HFFc6 (cell line): ENCODE measurements at regions not wholly inside any gene's neighbourhood (a gene's known extent, or its start where the extent isn't known, plus 50 kb on each side); places are given as distances from the start of the nearest gene placed in this dataset.

Experiments
- DNase-seq: peaks from one replicate; pipeline ENCODE4 v3.0.0-alpha.2; 2018
- H3K27ac Mint-ChIP-seq: 2 replicates; pipeline ENCODE4 v1.8.0; 2020; ENCODE audit warnings: mild to moderate bottlenecking, mixed read lengths
- H3K27me3 Mint-ChIP-seq: 2 replicates; pipeline ENCODE4 v1.8.0; 2021; ENCODE audit warnings: mild to moderate bottlenecking, moderate library complexity, mixed read lengths; ENCODE audit not compliant: insufficient read depth
- H3K36me3 Mint-ChIP-seq: 2 replicates; pipeline ENCODE4 v1.8.0; 2021; ENCODE audit warnings: low read depth, mixed read lengths
- H3K4me1 Mint-ChIP-seq: 2 replicates; pipeline ENCODE4 v1.8.0; 2020; ENCODE audit warnings: low read depth, mixed read lengths
- H3K4me3 Mint-ChIP-seq: 2 replicates; pipeline ENCODE4 v1.8.0; 2020; ENCODE audit warnings: mild to moderate bottlenecking, moderate library complexity, mixed read lengths
- H3K9me3 Mint-ChIP-seq: 2 replicates; pipeline ENCODE4 v1.8.0; 2020; ENCODE audit warnings: mild to moderate bottlenecking, mixed read lengths
- TF ChIP-seq, protein P1 (sequence below): fragments of 200-600 bp; sonication (generic); IDR thresholded peaks from 2 replicates; pipeline ENCODE4 v1.5.0; 2021; ENCODE audit warnings: antibody characterized with exemption, mild to moderate bottlenecking

DNA sequence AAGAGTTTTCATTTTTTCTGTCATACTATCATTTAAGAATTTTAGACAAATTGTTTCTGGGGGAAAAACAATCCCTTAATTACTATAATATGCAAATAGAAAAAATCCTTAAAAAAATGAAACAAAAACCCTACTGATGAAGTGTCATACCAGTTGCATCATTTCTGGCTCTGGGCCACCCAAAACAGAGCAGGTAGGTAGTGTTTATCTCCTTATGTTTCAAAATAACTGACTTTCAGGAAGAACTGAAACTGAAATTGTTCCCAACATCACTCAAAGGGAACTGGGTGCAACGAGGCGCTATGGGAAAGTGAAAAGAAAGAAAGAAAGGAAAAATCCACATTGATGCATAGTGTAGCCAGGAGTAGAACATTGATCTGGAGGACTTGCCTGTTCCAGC lies 653.1 kb upstream of the SOX9 start:
- H3K9me3 Mint-ChIP-seq = no peaks in the 10 kb centered on the region
- TF ChIP-seq, protein P1, sequence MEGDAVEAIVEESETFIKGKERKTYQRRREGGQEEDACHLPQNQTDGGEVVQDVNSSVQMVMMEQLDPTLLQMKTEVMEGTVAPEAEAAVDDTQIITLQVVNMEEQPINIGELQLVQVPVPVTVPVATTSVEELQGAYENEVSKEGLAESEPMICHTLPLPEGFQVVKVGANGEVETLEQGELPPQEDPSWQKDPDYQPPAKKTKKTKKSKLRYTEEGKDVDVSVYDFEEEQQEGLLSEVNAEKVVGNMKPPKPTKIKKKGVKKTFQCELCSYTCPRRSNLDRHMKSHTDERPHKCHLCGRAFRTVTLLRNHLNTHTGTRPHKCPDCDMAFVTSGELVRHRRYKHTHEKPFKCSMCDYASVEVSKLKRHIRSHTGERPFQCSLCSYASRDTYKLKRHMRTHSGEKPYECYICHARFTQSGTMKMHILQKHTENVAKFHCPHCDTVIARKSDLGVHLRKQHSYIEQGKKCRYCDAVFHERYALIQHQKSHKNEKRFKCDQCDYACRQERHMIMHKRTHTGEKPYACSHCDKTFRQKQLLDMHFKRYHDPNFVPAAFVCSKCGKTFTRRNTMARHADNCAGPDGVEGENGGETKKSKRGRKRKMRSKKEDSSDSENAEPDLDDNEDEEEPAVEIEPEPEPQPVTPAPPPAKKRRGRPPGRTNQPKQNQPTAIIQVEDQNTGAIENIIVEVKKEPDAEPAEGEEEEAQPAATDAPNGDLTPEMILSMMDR = no peak
- no peak overlapping the region for H3K27ac Mint-ChIP-seq
- H3K4me1 Mint-ChIP-seq = peaks cover 23% of the 10 kb centered on the region
- DNase-seq = no peak
- no peak overlapping the region for H3K4me3 Mint-ChIP-seq
- H3K27me3 Mint-ChIP-seq = peaks cover 1% of the 10 kb centered on the region; the same call in 1 of the 2 replicates
- H3K36me3 Mint-ChIP-seq = no peaks in the 10 kb centered on the region

DNA sequence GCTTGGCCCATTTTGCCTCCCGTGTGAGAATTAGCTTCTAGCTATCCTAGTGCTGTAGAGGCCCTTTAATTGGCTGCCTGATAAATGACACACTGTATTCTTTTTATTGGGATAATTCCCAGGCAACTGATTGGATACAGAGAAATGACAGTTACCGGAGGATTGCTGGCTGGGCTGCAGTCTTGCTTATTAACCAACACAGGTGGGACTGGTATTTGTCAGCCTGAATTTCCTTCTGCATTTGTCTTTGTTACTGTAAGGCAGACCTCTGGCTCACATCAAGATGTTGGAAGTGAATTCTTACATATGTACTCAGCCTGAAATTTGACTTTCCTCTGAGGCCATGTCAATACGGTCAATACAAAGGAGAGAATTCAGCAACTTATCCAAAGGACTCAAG lies 650.8 kb upstream of the SOX9 start:
- peaks cover 6% of the 10 kb centered on the region; the same call in 1 of the 2 replicates for H3K4me1 Mint-ChIP-seq
- TF ChIP-seq, protein P1 = no peak
- DNase-seq = no peak
- no peaks in the 10 kb centered on the region for H3K9me3 Mint-ChIP-seq
- H3K36me3 Mint-ChIP-seq = no peaks in the 10 kb centered on the region
- no peak overlapping the region for H3K4me3 Mint-ChIP-seq
- no peak overlapping the region for H3K27ac Mint-ChIP-seq
- H3K27me3 Mint-ChIP-seq = no peaks in the 10 kb centered on the region

DNA sequence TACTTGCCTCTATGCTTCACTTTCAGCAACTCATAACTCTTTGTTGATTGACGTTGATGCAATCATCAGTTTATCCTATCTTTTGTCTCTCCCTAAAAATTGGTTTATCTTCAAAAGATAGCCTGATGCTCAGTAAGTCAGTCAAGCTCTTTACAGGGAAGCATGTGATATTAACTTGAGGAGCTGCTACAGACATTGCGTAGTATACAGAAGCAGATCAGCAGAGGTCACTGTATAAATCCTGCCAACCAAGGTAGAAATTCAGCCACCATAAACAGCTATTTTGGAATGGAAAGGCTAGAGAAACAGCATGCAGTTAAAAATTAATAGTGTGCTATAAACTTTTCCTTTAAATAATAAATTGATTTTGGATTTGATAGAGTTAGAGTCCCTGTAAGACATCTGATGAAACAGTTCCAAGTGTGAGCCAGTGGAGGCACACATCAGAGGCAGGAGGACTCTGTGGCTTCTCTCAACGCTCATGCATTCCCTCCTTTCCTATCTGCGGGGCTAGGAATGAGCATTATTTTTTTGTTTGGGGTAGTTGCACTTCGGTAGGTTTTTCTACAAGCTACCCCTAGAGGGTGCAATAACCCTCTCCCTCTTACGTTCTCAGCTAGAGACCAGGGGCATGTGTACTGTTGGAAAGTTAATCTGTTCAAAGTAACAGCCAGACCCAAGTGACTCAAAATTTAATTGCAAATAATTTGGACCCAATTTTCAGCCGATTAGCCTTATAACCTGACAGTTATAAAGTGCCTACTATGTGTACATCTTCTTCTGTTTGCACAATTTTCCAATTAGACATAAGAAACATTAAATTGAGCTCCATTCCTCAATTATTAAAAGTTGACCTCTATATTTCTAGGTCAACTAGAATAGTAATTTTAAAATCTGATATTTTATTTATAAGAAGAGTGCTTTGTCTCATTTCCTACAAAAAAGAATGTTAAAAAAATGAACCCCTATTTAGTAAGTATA lies 647.7 kb upstream of the SOX9 start:
- no peaks in the 10 kb centered on the region for H3K27me3 Mint-ChIP-seq
- peaks cover under 1% of the 10 kb centered on the region; the same call in 1 of the 2 replicates for H3K4me1 Mint-ChIP-seq
- no peak overlapping the region for H3K4me3 Mint-ChIP-seq
- no peaks in the 10 kb centered on the region for H3K36me3 Mint-ChIP-seq
- H3K9me3 Mint-ChIP-seq = no peaks in the 10 kb centered on the region
- TF ChIP-seq, protein P1 = peak; percentile 92
- H3K27ac Mint-ChIP-seq = no peak overlapping the region
- DNase-seq = peak; percentile 43

DNA sequence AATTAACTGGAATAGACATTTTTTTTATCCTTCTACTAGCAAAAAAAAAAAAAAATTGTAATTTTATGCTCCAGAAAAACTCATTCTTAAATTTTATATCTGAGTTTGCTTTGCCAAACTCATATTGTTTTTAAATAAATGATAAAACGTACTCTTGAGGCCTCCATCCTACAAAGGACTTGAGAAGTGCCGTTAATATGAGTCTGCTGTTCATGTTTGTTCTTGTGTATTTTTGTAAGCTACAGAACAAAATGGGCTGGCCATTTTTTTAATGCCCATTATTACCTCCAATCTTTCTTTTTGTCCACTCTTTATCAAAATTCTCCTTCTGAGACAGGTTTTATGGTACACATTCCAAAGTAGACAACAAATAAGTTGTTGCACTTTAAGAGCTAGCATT lies 643.5 kb upstream of the SOX9 start:
- TF ChIP-seq, protein P1 = no peak
- Mint-ChIP-seq H3K36me3 (no peaks in the 10 kb centered on the region), H3K9me3 (no peaks in the 10 kb centered on the region), H3K27me3 (no peaks in the 10 kb centered on the region), H3K27ac (no peak overlapping the region), H3K4me1 (no peaks in the 10 kb centered on the region; the same call in 1 of the 2 replicates), H3K4me3 (no peak overlapping the region)
- no peak for DNase-seq

DNA sequence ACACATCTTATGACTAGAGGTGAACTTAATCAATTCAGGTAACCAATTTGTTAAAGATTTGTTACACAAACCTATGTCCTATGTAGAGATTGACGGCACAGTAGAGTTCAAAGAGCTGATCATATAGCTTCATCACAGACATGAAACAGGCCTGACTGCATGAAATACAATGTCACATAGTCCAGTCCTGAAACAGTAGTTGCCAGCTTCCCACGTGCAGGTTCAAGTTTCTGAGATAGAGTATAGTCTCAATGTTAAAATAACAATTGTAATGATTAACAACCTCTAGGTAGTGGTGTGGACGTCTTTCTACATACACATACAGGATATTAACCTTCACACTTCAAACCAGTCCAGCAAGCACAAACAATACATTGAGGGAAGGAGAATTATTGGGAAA lies 640.7 kb upstream of the SOX9 start:
- Mint-ChIP-seq H3K9me3 (no peaks in the 10 kb centered on the region), H3K4me1 (no peaks in the 10 kb centered on the region; the same call in 1 of the 2 replicates), H3K27me3 (no peaks in the 10 kb centered on the region), H3K27ac (no peak overlapping the region), H3K36me3 (no peaks in the 10 kb centered on the region), H3K4me3 (no peak overlapping the region)
- TF ChIP-seq, protein P1 = no peak
- no peak for DNase-seq
